NT2/D1 (cell line): ENCODE measurements at regions not wholly inside any gene's neighbourhood (a gene's known extent, or its start where the extent isn't known, plus 50 kb on each side); places are given as distances from the start of the nearest gene placed in this dataset.

Experiments
- SUZ12 ChIP-seq: IDR thresholded peaks from 2 replicates; pipeline ENCODE4 v1.6.1; 2011; ENCODE audit not compliant: insufficient read length, insufficient read depth; ENCODE audit errors: extremely low read depth
- YY1 ChIP-seq: IDR thresholded peaks from 2 replicates; pipeline ENCODE4 v1.6.1; 2011; ENCODE audit not compliant: insufficient read length, insufficient read depth
- ZNF274 ChIP-seq: IDR thresholded peaks from 2 replicates; pipeline ENCODE4 v1.6.1; 2011; ENCODE audit warnings: mild to moderate bottlenecking, low read depth, low read length

DNA sequence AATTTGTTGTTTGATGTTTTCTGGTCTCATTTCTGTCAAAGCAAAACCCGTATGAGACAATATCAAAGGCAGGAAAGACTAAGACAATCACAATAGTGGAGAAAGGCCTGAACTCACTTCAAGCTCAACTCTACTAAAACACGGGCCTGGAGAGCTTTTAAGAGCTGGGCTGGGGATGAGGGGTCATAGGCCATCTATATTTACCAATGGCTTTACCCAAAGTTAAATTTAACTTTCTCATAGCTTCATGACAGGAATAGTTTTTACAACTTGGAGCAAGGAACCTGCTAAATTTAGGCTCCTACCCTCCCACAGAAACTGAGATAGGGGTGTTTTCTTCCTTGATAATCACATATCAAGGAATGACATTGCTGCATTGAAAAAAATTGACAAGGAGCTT is 223.4 kb upstream of the CHORDC1 start:
- TF ChIP-seq ZNF274 (no peak), YY1 (no peak), SUZ12 (no peak)
